Vagina (tissue), 2 donors: ENCODE measurements at regions not wholly inside any gene's neighbourhood (a gene's known extent, or its start where the extent isn't known, plus 50 kb on each side); places are given as distances from the start of the nearest gene placed in this dataset.

Experiments
- CTCF ChIP-seq, 3 experiments: fragments of 450-650 bp in 2 of 3; fragments of 200-600 bp in 1 of 3; sonication (generic) in 1 of 3; IDR thresholded peaks; one replicate each; pipeline ENCODE4 v1.5.1; 2017 to 2019; ENCODE audit warnings: antibody characterized with exemption in 3 of 3, mild to moderate bottlenecking in 2 of 3, moderate library complexity in 2 of 3
- POLR2AphosphoS5 ChIP-seq, 2 donors: sonication (generic); formaldehyde crosslinking; IDR thresholded peaks; one replicate each; pipeline ENCODE4 v1.9.0; 2017; ENCODE audit warnings: antibody characterized with exemption in 2 of 2, mild to moderate bottlenecking in 2 of 2, low read depth in 1 of 2; ENCODE audit not compliant: insufficient read depth in 1 of 2

DNA sequence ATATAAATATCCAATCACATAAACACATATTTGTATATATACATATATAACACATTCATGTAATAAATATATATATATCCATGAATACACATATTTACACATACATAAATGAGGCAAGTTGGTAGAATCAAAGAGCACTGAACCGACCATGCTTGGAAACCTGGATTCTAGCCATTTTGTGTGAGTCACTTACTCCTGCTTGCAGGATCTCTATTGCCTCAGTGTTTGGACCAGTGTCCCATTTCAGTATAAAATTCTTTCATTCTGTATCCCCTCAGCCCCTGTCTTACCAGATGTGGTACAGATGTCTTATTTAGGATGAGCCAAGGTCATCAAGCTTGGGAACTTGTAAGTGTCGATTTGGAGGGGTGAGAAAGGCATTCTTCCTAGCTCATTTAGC, 391.4 kb upstream of the FRG2C start:
- TF ChIP-seq CTCF (IDR thresholded peaks at IDR 0.05) (no peak), POLR2AphosphoS5 (IDR thresholded peaks at IDR 0.05; ENCODE audit: insufficient read depth in 1 of 2, low read depth in 1 of 2) (no peak)
